ENCODE measurements at regions not wholly inside any gene's neighbourhood (a gene's known extent, or its start where the extent isn't known, plus 50 kb on each side); places are given as distances from the start of the nearest gene placed in this dataset.

- TF ChIP-seq TRIM24 (CRISPR knock-in tag; IDR thresholded peaks at IDR 0.05) (no peak), ZNF232 (CRISPR knock-in tag; IDR thresholded peaks at IDR 0.05; ENCODE audit: borderline replicate concordance) (no peak), CTCF (CRISPR knock-in tag; IDR thresholded peaks at IDR 0.05) (no peak), ZNF639 (CRISPR knock-in tag; conservative IDR thresholded peaks at IDR 0.05) (no peak), ZBTB33 (CRISPR knock-in tag; IDR thresholded peaks at IDR 0.05) (no peak), IRF9 (CRISPR knock-in tag; IDR thresholded peaks at IDR 0.05; ENCODE audit: borderline replicate concordance) (no peak), ZNF282 (IDR thresholded peaks at IDR 0.05; ENCODE audit: partially characterized antibody) (no peak), CEBPB (IDR thresholded peaks at IDR 0.05; ENCODE audit: borderline replicate concordance, low read depth, low read length) (peak; percentile 57; the same call in 1 of the 2 replicates)
Observed at GRCh38 chr2:217114117-217114516, 254.3 kb upstream of the TNP1 start.
